ENCODE measurements at regions not wholly inside any gene's neighbourhood (a gene's known extent, or its start where the extent isn't known, plus 50 kb on each side); places are given as distances from the start of the nearest gene placed in this dataset.

DNA sequence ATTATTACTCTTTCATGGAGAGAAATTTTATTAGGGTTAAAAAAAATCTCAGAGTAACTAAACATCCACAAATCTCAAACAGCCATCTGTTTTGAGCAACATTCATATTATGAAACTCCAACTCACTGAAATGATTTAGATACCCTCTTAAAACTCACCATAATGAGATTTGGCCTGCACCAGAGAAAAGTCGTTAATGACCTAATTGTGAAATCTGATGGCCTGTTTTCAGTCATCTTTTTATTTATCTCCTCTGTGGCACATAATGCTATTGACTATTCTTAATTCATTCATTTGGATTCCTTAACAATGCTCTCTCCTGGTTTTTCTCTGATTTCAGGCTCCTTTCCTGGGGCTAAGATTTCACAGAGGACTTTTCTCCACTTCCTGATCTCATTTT lies 192.7 kb downstream of the RNF144B start:
- Histone ChIP-seq H3K14ac (replicated peaks; ENCODE audit: low read depth, low read length) (no peak overlapping the region), H4K20me1 (ENCODE audit: insufficient read depth, low read length) (no peaks in the 10 kb centered on the region), H2AK5ac (ENCODE audit: low read depth, low read length) (no peak overlapping the region), H3K18ac (ENCODE audit: low read depth, low read length) (no peak overlapping the region), H3K79me1 (ENCODE audit: low read depth in 1 of 2, low read length in 2 of 2) (no peaks in the 10 kb centered on the region), H3K9me3 (ENCODE audit: control insufficient read depth, insufficient read depth, low read length) (no peaks in the 10 kb centered on the region), H3K4ac (ENCODE audit: low read depth, low read length) (no peak overlapping the region), H3K9me1 (ENCODE audit: insufficient read depth, low read length) (no peaks in the 10 kb centered on the region), H3K9ac (ENCODE audit: low read depth, low read length) (no peak overlapping the region), H3K36me3 (ENCODE audit: control insufficient read depth, insufficient read depth, low read length) (no peaks in the 10 kb centered on the region), H3K4me1 (ENCODE audit: control insufficient read depth, insufficient read depth, low read length) (no peaks in the 10 kb centered on the region), H2BK5ac (ENCODE audit: low read depth, low read length, poor library complexity, severe bottlenecking) (no peak overlapping the region), H2BK15ac (ENCODE audit: low read depth, low read length) (no peak overlapping the region), H3K27ac (ENCODE audit: insufficient read depth, low read length) (no peak overlapping the region), H4K91ac (ENCODE audit: insufficient read depth, low read depth, low read length) (no peak overlapping the region), H3K4me3 (ENCODE audit: insufficient read depth, low read depth, low read length) (no peak overlapping the region), H4K5ac (ENCODE audit: low read depth, low read length) (no peak overlapping the region), H2AK9ac (replicated peaks; ENCODE audit: low read depth, low read length, poor library complexity) (no peak overlapping the region), H3K27me3 (ENCODE audit: control insufficient read depth, insufficient read depth, low read length) (no peaks in the 10 kb centered on the region; the same call in 1 of the 2 replicates), H2AFZ (replicated peaks; ENCODE audit: low read length, poor library complexity) (no peak overlapping the region), H2BK120ac (ENCODE audit: low read depth, low read length) (no peak overlapping the region), H3K23ac (ENCODE audit: low read depth, low read length) (no peak overlapping the region), H3K4me2 (ENCODE audit: low read depth, low read length) (no peak overlapping the region), H2BK20ac (ENCODE audit: low read depth, low read length) (no peak overlapping the region), H4K8ac (ENCODE audit: low read depth in 2 of 2, low read length in 2 of 2) (no peak overlapping the region), H3K56ac (ENCODE audit: extremely low read depth, insufficient read depth, low read length) (no peak overlapping the region)
- dilution Hi-C loops (cut with HindIII; ENCODE audit: low sequenced_read_pairs, unreplicated experiment), result no loop called here
- DNase-seq (no peak), ATAC-seq (ENCODE audit: low read depth) (no peak)
- TF ChIP-seq RCOR1 (IDR thresholded peaks at IDR 0.05; ENCODE audit: insufficient replicate concordance, low read length) (no peak), ELK1 (IDR thresholded peaks at IDR 0.05; ENCODE audit: borderline replicate concordance, low read depth, low read length) (no peak), SMC3 (IDR thresholded peaks at IDR 0.05; ENCODE audit: low read depth, low read length) (no peak), CHD1 (IDR thresholded peaks at IDR 0.05; ENCODE audit: low read depth, low read length) (no peak), CEBPB (IDR thresholded peaks at IDR 0.05; ENCODE audit: low read depth, low read length) (no peak), MXI1 (IDR thresholded peaks at IDR 0.05; ENCODE audit: borderline replicate concordance, low read depth, low read length) (no peak), MAZ (IDR thresholded peaks at IDR 0.05; ENCODE audit: borderline replicate concordance, low read depth, low read length) (no peak), BHLHE40 (IDR thresholded peaks at IDR 0.05; ENCODE audit: low read depth, low read length) (no peak)
- TF ChIP-seq, protein P1, sequence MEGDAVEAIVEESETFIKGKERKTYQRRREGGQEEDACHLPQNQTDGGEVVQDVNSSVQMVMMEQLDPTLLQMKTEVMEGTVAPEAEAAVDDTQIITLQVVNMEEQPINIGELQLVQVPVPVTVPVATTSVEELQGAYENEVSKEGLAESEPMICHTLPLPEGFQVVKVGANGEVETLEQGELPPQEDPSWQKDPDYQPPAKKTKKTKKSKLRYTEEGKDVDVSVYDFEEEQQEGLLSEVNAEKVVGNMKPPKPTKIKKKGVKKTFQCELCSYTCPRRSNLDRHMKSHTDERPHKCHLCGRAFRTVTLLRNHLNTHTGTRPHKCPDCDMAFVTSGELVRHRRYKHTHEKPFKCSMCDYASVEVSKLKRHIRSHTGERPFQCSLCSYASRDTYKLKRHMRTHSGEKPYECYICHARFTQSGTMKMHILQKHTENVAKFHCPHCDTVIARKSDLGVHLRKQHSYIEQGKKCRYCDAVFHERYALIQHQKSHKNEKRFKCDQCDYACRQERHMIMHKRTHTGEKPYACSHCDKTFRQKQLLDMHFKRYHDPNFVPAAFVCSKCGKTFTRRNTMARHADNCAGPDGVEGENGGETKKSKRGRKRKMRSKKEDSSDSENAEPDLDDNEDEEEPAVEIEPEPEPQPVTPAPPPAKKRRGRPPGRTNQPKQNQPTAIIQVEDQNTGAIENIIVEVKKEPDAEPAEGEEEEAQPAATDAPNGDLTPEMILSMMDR (conservative IDR thresholded peaks at IDR 0.05; ENCODE audit: low read depth, low read length), result no peak
- in situ Hi-C loops (cut with MboI; ENCODE audit: low sequenced_read_pairs), result loop anchor here (25.0 kb wide), 1 partner anchor 1282 kb away; no protein-coding TSS in a partner anchor
- CTCF ChIA-PET, result no interaction called here
- BruUV-seq (replicated peaks), result no TSS peak
- intact Hi-C loops (cut with micrococcal nuclease), result no loop called here
- WGBS, 2 experiments (ENCODE audit: extremely low coverage in 2 of 2, insufficient read length in 1 of 2), result no CpG with 5 or more reads among the region's 1 CpG
- POLR2A ChIA-PET (ENCODE audit: unreplicated experiment), result no interaction called here

Data from IMR-90 (cell line).